HepG2 (cell line): ENCODE measurements at regions not wholly inside any gene's neighbourhood (a gene's known extent, or its start where the extent isn't known, plus 50 kb on each side); places are given as distances from the start of the nearest gene placed in this dataset.

Experiments
- ARID2 ChIP-seq: sonication (generic); formaldehyde crosslinking; IDR thresholded peaks from 2 replicates; pipeline ENCODE4 v1.8.1; 2022; ENCODE audit warnings: mild to moderate bottlenecking, missing genetic modification reagents, borderline replicate concordance
- ATF7 ChIP-seq, 2 experiments: fragments of 450-650 bp in 1 of 2; sonication (generic) in 1 of 2; formaldehyde crosslinking in 1 of 2; IDR thresholded peaks; 2 replicates each; pipeline versions ENCODE4 v1.4.0 to v1.6.1; 2016 to 2020; ENCODE audit warnings: antibody characterized with exemption in 1 of 2, mild to moderate bottlenecking in 1 of 2, missing genetic modification reagents in 1 of 2
- CC2D1A ChIP-seq: sonication (generic); formaldehyde crosslinking; IDR thresholded peaks from 2 replicates; pipeline ENCODE4 v1.8.1; 2023; ENCODE audit warnings: mild to moderate bottlenecking, missing genetic modification reagents
- CREM ChIP-seq, 2 experiments: sonication (generic) in 1 of 2; formaldehyde crosslinking in 1 of 2; IDR thresholded peaks; 2 replicates each; pipeline versions ENCODE4 v1.4.0 to v1.6.1; 2016 to 2020; ENCODE audit warnings: antibody characterized with exemption in 1 of 2, mild to moderate bottlenecking in 1 of 2, missing genetic modification reagents in 1 of 2
- HNF4A ChIP-seq: sonication (generic); formaldehyde crosslinking; IDR thresholded peaks from 2 replicates; pipeline ENCODE4 v1.4.0; 2020; ENCODE audit warnings: missing genetic modification reagents
- MED8 ChIP-seq: sonication (generic); formaldehyde crosslinking; IDR thresholded peaks from 2 replicates; pipeline ENCODE4 v1.8.1; 2023; ENCODE audit warnings: mild to moderate bottlenecking, missing genetic modification reagents; ENCODE audit not compliant: insufficient replicate concordance
- NFIB ChIP-seq: sonication (generic); formaldehyde crosslinking; IDR thresholded peaks from 2 replicates; pipeline ENCODE4 v1.9.0; 2021; ENCODE audit warnings: missing genetic modification reagents, mild to moderate bottlenecking, borderline replicate concordance
- NR2C2 ChIP-seq: sonication (generic); formaldehyde crosslinking; IDR thresholded peaks from 2 replicates; pipeline ENCODE4 v1.4.0; 2020; ENCODE audit warnings: missing genetic modification reagents, mild to moderate bottlenecking, moderate library complexity, borderline replicate concordance
- SMAD9 ChIP-seq: sonication (generic); formaldehyde crosslinking; IDR thresholded peaks from 2 replicates; pipeline ENCODE4 v1.5.1; 2020; ENCODE audit warnings: mild to moderate bottlenecking, missing genetic modification reagents
- SRSF4 ChIP-seq: fragments of 200-400 bp; formaldehyde crosslinking; IDR thresholded peaks from one replicate; pipeline ENCODE4 v1.6.1; 2018; ENCODE audit warnings: mild to moderate bottlenecking, low read depth, low read length, moderate library complexity; ENCODE audit not compliant: poor library complexity, severe bottlenecking
- TARDBP ChIP-seq: sonication (generic); formaldehyde crosslinking; IDR thresholded peaks from 2 replicates; pipeline ENCODE4 v1.8.0; 2022; ENCODE audit warnings: mild to moderate bottlenecking, missing genetic modification reagents
- ZFP37 ChIP-seq: sonication (generic); formaldehyde crosslinking; IDR thresholded peaks from 2 replicates; pipeline ENCODE4 v1.4.0; 2020; ENCODE audit warnings: missing genetic modification reagents, borderline replicate concordance
- ZMYM4 ChIP-seq: sonication (generic); formaldehyde crosslinking; IDR thresholded peaks from 2 replicates; pipeline ENCODE4 v1.8.1; 2023; ENCODE audit warnings: mild to moderate bottlenecking, missing genetic modification reagents
- ZNF251 ChIP-seq: sonication (generic); formaldehyde crosslinking; IDR thresholded peaks from 2 replicates; pipeline ENCODE4 v1.9.0; 2021; ENCODE audit warnings: mild to moderate bottlenecking, missing genetic modification reagents
- ZNF253 ChIP-seq: sonication (generic); formaldehyde crosslinking; IDR thresholded peaks from 2 replicates; pipeline ENCODE4 v1.8.0; 2022; ENCODE audit warnings: mild to moderate bottlenecking, missing genetic modification reagents, borderline replicate concordance
- ZNF274 ChIP-seq: sonication (generic); formaldehyde crosslinking; IDR thresholded peaks from 2 replicates; pipeline ENCODE4 v1.5.1; 2020; ENCODE audit warnings: mild to moderate bottlenecking, missing genetic modification reagents
- ZNF281 ChIP-seq: sonication (generic); formaldehyde crosslinking; IDR thresholded peaks from 2 replicates; pipeline ENCODE4 v1.4.0; 2020; ENCODE audit warnings: missing genetic modification reagents, borderline replicate concordance
- ZNF468 ChIP-seq: sonication (generic); formaldehyde crosslinking; IDR thresholded peaks from 2 replicates; pipeline ENCODE4 v1.8.0; 2022; ENCODE audit warnings: mild to moderate bottlenecking, moderate library complexity, missing genetic modification reagents
- ZNF563 ChIP-seq: sonication (generic); formaldehyde crosslinking; IDR thresholded peaks from 2 replicates; pipeline ENCODE4 v1.8.0; 2022; ENCODE audit warnings: mild to moderate bottlenecking, moderate library complexity, missing genetic modification reagents
- ZNF652 ChIP-seq: IDR thresholded peaks from 2 replicates; pipeline ENCODE4 v1.6.1; 2016; ENCODE audit warnings: low read depth, borderline replicate concordance
- ZNF83 ChIP-seq: sonication (generic); formaldehyde crosslinking; IDR thresholded peaks from 2 replicates; pipeline ENCODE4 v1.4.0; 2020; ENCODE audit warnings: missing genetic modification reagents, mild to moderate bottlenecking, borderline replicate concordance
- TF ChIP-seq, protein P1 (sequence below): sonication (generic); formaldehyde crosslinking; IDR thresholded peaks from 2 replicates; pipeline ENCODE4 v1.4.0; 2020; ENCODE audit warnings: missing genetic modification reagents, low read depth, mild to moderate bottlenecking, borderline replicate concordance
- TF ChIP-seq, protein P2 (sequence below): sonication (generic); formaldehyde crosslinking; IDR thresholded peaks from 2 replicates; pipeline ENCODE4 v1.8.0; 2022; ENCODE audit warnings: missing genetic modification reagents, mild to moderate bottlenecking, inconsistent platforms, borderline replicate concordance

GRCh38 chr10:28939281-28940157 is 262.2 kb downstream of the BAMBI start (continued):
- peak; percentile 70 for TF ChIP-seq MED8
- TF ChIP-seq SRSF4 = no peak
- no peak for TF ChIP-seq ZNF468 (CRISPR knock-in tag)
- peak; percentile 67 for TF ChIP-seq ATF7 (IDR thresholded peaks at IDR 0.05)
- peak; percentile 40; the same call in 1 of the 2 replicates for TF ChIP-seq ATF7 (CRISPR knock-in tag; IDR thresholded peaks at IDR 0.05)
- TF ChIP-seq HNF4A (CRISPR knock-in tag) = no peak; the same call in none of the 2 replicates
- TF ChIP-seq NFIB (CRISPR knock-in tag) = no peak
- TF ChIP-seq ZNF253 (CRISPR knock-in tag) = no peak
- TF ChIP-seq ZNF274 (CRISPR knock-in tag) = no peak
- TF ChIP-seq CREM (IDR thresholded peaks at IDR 0.05) = peak; percentile 93
- TF ChIP-seq CREM (CRISPR knock-in tag; IDR thresholded peaks at IDR 0.05) = no peak
- TF ChIP-seq ZNF652 (CRISPR knock-in tag) = no peak
- TF ChIP-seq ZFP37 (CRISPR knock-in tag) = no peak
- TF ChIP-seq SMAD9 (CRISPR knock-in tag) = no peak
- TF ChIP-seq, protein P1, sequence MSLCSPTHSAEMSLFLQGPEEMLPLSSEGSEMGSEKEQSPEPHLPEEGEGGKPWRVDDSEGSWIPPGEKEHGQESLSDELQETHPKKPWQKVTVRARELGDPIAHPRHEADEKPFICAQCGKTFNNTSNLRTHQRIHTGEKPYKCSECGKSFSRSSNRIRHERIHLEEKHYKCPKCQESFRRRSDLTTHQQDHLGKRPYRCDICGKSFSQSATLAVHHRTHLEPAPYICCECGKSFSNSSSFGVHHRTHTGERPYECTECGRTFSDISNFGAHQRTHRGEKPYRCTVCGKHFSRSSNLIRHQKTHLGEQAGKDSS = peak; percentile 77; the same call in 1 of the 2 replicates
- TF ChIP-seq ZMYM4 (CRISPR knock-in tag) = peak; percentile 65
- no peak for TF ChIP-seq CC2D1A (CRISPR knock-in tag)
- TF ChIP-seq ARID2 = peak; percentile 99
- peak; percentile 75 for TF ChIP-seq TARDBP (CRISPR knock-in tag)
- TF ChIP-seq ZNF563 = no peak
- peak; percentile 31; the same call in 1 of the 2 replicates for TF ChIP-seq ZNF281 (CRISPR knock-in tag)
- peak; percentile 55 for TF ChIP-seq NR2C2 (CRISPR knock-in tag)
- TF ChIP-seq ZNF251 (CRISPR knock-in tag) = no peak
- TF ChIP-seq, protein P2, sequence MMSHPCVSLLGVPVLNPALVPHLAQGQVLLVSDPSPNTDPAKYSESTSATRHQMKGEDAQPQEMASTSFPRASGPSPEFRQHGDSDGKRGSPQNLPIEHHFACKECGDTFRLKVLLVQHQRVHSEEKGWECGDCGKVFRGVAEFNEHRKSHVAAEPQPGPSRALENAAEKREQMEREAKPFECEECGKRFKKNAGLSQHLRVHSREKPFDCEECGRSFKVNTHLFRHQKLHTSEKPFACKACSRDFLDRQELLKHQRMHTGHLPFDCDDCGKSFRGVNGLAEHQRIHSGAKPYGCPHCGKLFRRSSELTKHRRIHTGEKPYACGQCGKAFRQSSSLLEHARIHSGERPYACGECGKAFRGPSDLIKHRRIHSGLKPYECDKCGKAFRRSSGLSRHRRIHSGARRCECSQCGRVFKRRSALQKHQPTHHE (CRISPR knock-in tag) = peak; percentile 86; the same call in 1 of the 2 replicates
- 0 out of 2 replicates have a peak, but pooled peaks have one; percentile 30 for TF ChIP-seq ZNF83 (CRISPR knock-in tag)
